SK-N-MC (cell line): ENCODE measurements at regions not wholly inside any gene's neighbourhood (a gene's known extent, or its start where the extent isn't known, plus 50 kb on each side); places are given as distances from the start of the nearest gene placed in this dataset.

Experiments used
- DNase-seq: peaks from one replicate; pipeline ENCODE4 v3.0.0-alpha.2; 2011; ENCODE audit warnings: low read depth, low spot score
- H3K27ac ChIP-seq: fragments of 200-600 bp; sonication (generic); 2 replicates; pipeline ENCODE4 v1.5.1; 2016; ENCODE audit warnings: mixed run types
- H3K36me3 ChIP-seq: fragments of 200-600 bp; sonication (generic); 2 replicates; pipeline ENCODE4 v1.6.1; 2017; ENCODE audit warnings: antibody characterized with exemption, low read length, mixed read lengths; ENCODE audit not compliant: insufficient read depth
- H3K4me3 ChIP-seq: fragments of 200-600 bp; sonication (generic); 2 replicates; pipeline ENCODE4 v1.5.1; 2016
- H3K9ac ChIP-seq: fragments of 200-600 bp; sonication (generic); 2 replicates; pipeline ENCODE4 v1.8.0; 2017; ENCODE audit warnings: mixed run types, mixed read lengths; ENCODE audit not compliant: insufficient read length
- H3K9me3 ChIP-seq: fragments of 200-600 bp; sonication (generic); 2 replicates; pipeline ENCODE4 v1.6.1; 2017; ENCODE audit warnings: low read depth, mild to moderate bottlenecking, antibody characterized with exemption, low read length, moderate library complexity, mixed read lengths
- EZH2 ChIP-seq: fragments of 200-600 bp; sonication (generic); IDR thresholded peaks from one replicate; pipeline ENCODE4 v1.6.1; 2017; ENCODE audit warnings: antibody characterized with exemption
- FOXP2 ChIP-seq: optimal IDR thresholded peaks from 2 replicates; pipeline ENCODE3; 2011; ENCODE audit warnings: mild to moderate bottlenecking, moderate library complexity; ENCODE audit not compliant: insufficient read depth; ENCODE audit errors: extremely low read length, control extremely low read depth
- POLR2AphosphoS5 ChIP-seq: IDR thresholded peaks from 2 replicates; pipeline ENCODE4 v1.6.1; 2012; ENCODE audit warnings: mild to moderate bottlenecking, low read depth, low read length, borderline replicate concordance

GRCh38 chr15:95497634-95498033, 832.9 kb upstream of the NR2F2 start:
- no peak for DNase-seq
- no peak overlapping the region for H3K4me3 ChIP-seq
- TF ChIP-seq POLR2AphosphoS5 = no peak
- TF ChIP-seq FOXP2 = no peak
- no peak for TF ChIP-seq EZH2
- H3K9ac ChIP-seq = no peak overlapping the region
- no peaks in the 10 kb centered on the region for H3K36me3 ChIP-seq
- no peaks in the 10 kb centered on the region for H3K9me3 ChIP-seq
- H3K27ac ChIP-seq = no peak overlapping the region

- no peak overlapping the region for H3K9ac ChIP-seq
- no peaks in the 10 kb centered on the region for H3K36me3 ChIP-seq
- TF ChIP-seq FOXP2 = no peak
- no peak for TF ChIP-seq POLR2AphosphoS5
- no peak for TF ChIP-seq EZH2
- H3K27ac ChIP-seq = no peak overlapping the region
- DNase-seq = no peak
- no peak overlapping the region for H3K4me3 ChIP-seq
- H3K9me3 ChIP-seq = no peaks in the 10 kb centered on the region
Observed at GRCh38 chr15:95498961-95499360, 831.5 kb upstream of the NR2F2 start.

GRCh38 chr15:95499397-95499796, 831.1 kb upstream of the NR2F2 start:
- H3K9me3 ChIP-seq = no peaks in the 10 kb centered on the region
- no peak overlapping the region for H3K27ac ChIP-seq
- no peak for DNase-seq
- no peak overlapping the region for H3K9ac ChIP-seq
- H3K4me3 ChIP-seq = no peak overlapping the region
- TF ChIP-seq POLR2AphosphoS5 (no peak), FOXP2 (no peak), EZH2 (no peak)
- H3K36me3 ChIP-seq = no peaks in the 10 kb centered on the region

- TF ChIP-seq EZH2 (no peak), FOXP2 (no peak), POLR2AphosphoS5 (no peak)
Observed at GRCh38 chr15:95501865-95502264, 828.6 kb upstream of the NR2F2 start.

GRCh38 chr15:95503107-95503506, 827.4 kb upstream of the NR2F2 start:
- Histone ChIP-seq H3K27ac (no peak overlapping the region), H3K4me3 (no peak overlapping the region), H3K9me3 (no peaks in the 10 kb centered on the region), H3K9ac (no peak overlapping the region), H3K36me3 (no peaks in the 10 kb centered on the region)
- TF ChIP-seq EZH2 = no peak
- TF ChIP-seq FOXP2 = no peak
- no peak for TF ChIP-seq POLR2AphosphoS5
- DNase-seq = no peak

More at GRCh38 chr15:95501865-95502264, 828.6 kb upstream of the NR2F2 start:
- no peak for DNase-seq
- no peak overlapping the region for H3K4me3 ChIP-seq
- H3K36me3 ChIP-seq = no peaks in the 10 kb centered on the region
- no peaks in the 10 kb centered on the region for H3K9me3 ChIP-seq
- H3K27ac ChIP-seq = no peak overlapping the region
- H3K9ac ChIP-seq = no peak overlapping the region

- H3K36me3 ChIP-seq = no peaks in the 10 kb centered on the region
- H3K9me3 ChIP-seq = no peaks in the 10 kb centered on the region
- TF ChIP-seq POLR2AphosphoS5 = no peak
- no peak for TF ChIP-seq FOXP2
- TF ChIP-seq EZH2 = no peak
- no peak overlapping the region for H3K27ac ChIP-seq
- DNase-seq = no peak
- no peak overlapping the region for H3K9ac ChIP-seq
- H3K4me3 ChIP-seq = no peak overlapping the region
Observed at GRCh38 chr15:95503640-95504225, 826.8 kb upstream of the NR2F2 start.

- no peak overlapping the region for H3K4me3 ChIP-seq
- H3K9me3 ChIP-seq = no peaks in the 10 kb centered on the region
- no peak for DNase-seq
- H3K27ac ChIP-seq = no peak overlapping the region
- TF ChIP-seq FOXP2 (no peak), POLR2AphosphoS5 (no peak), EZH2 (no peak)
- H3K36me3 ChIP-seq = no peaks in the 10 kb centered on the region
- no peak overlapping the region for H3K9ac ChIP-seq
Observed at GRCh38 chr15:95511671-95512070, 818.8 kb upstream of the NR2F2 start.

- Histone ChIP-seq H3K27ac (no peak overlapping the region), H3K4me3 (no peak overlapping the region), H3K36me3 (no peaks in the 10 kb centered on the region), H3K9ac (no peak overlapping the region), H3K9me3 (no peaks in the 10 kb centered on the region)
- TF ChIP-seq POLR2AphosphoS5 = no peak
- no peak for TF ChIP-seq FOXP2
- no peak for TF ChIP-seq EZH2
- no peak for DNase-seq
Observed at GRCh38 chr15:95512906-95513305, 817.6 kb upstream of the NR2F2 start.

- TF ChIP-seq FOXP2 = no peak
- no peak for TF ChIP-seq POLR2AphosphoS5
- no peak for TF ChIP-seq EZH2
Observed at GRCh38 chr15:95519887-95520286, 810.6 kb upstream of the NR2F2 start.

More at GRCh38 chr15:95519887-95520286, 810.6 kb upstream of the NR2F2 start:
- Histone ChIP-seq H3K27ac (no peak overlapping the region), H3K9me3 (no peaks in the 10 kb centered on the region), H3K9ac (no peak overlapping the region), H3K36me3 (no peaks in the 10 kb centered on the region), H3K4me3 (no peak overlapping the region)
- DNase-seq = no peak
